Testis (tissue), 2 donors: ENCODE measurements at regions not wholly inside any gene's neighbourhood (a gene's known extent, or its start where the extent isn't known, plus 50 kb on each side); places are given as distances from the start of the nearest gene placed in this dataset.

Source experiments
- POLR2A ChIP-seq: fragments of 450-650 bp; IDR thresholded peaks from one replicate; pipeline ENCODE4 v1.6.1; 2017; ENCODE audit warnings: antibody characterized with exemption, mild to moderate bottlenecking, moderate library complexity
- TF ChIP-seq, protein P1 (sequence below), 3 experiments: fragments of 450-650 bp in 2 of 3; fragments of 200-600 bp in 1 of 3; sonication (generic) in 1 of 3; IDR thresholded peaks; one replicate each; pipeline ENCODE4 v1.5.1; 2016 to 2019; ENCODE audit warnings: antibody characterized with exemption in 3 of 3, mild to moderate bottlenecking in 2 of 3, moderate library complexity in 1 of 3

DNA sequence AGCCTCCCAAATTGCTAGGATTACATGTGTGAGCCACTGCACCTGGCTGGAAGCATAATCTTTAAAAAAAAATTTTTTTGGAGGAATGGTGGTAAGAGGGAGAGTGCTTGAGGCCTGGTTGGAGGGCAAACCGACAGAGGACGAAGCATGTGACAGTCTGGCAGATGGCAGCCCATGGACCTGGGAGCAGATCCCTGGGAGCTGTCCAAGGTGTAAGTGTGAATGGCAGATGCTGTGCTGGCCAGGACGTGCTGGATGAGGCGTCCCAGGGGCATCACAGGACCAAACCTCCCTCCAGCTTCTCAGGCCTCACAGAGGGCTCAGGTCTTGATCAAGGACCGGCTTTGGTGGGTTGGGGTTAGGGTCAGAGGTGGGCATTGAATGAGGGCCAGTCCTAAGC, 128.4 kb upstream of the NCOR2 start:
- TF ChIP-seq, protein P1, sequence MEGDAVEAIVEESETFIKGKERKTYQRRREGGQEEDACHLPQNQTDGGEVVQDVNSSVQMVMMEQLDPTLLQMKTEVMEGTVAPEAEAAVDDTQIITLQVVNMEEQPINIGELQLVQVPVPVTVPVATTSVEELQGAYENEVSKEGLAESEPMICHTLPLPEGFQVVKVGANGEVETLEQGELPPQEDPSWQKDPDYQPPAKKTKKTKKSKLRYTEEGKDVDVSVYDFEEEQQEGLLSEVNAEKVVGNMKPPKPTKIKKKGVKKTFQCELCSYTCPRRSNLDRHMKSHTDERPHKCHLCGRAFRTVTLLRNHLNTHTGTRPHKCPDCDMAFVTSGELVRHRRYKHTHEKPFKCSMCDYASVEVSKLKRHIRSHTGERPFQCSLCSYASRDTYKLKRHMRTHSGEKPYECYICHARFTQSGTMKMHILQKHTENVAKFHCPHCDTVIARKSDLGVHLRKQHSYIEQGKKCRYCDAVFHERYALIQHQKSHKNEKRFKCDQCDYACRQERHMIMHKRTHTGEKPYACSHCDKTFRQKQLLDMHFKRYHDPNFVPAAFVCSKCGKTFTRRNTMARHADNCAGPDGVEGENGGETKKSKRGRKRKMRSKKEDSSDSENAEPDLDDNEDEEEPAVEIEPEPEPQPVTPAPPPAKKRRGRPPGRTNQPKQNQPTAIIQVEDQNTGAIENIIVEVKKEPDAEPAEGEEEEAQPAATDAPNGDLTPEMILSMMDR (IDR thresholded peaks at IDR 0.05) = no peak
- TF ChIP-seq POLR2A = no peak
